ENCODE measurements at regions not wholly inside any gene's neighbourhood (a gene's known extent, or its start where the extent isn't known, plus 50 kb on each side); places are given as distances from the start of the nearest gene placed in this dataset.
"Not testable (repeated sequence)": the region's sequence is repeated elsewhere in the genome, so short reads cannot be mapped to it uniquely, and the experiment has no call there.

GRCh38 chr20:17869295-17869994 lies 99.1 kb downstream of the SNX5 start:
- DNase-seq (no peak), ATAC-seq (ENCODE audit: low read depth) (no peak)
- Mint-ChIP-seq H3K36me3 (no peaks in the 10 kb centered on the region), H3K27me3 (peaks cover 37% of the 10 kb centered on the region), H3K9me3 (no peaks in the 10 kb centered on the region), H3K4me3 (no peak overlapping the region), H3K27ac (no peak overlapping the region), H3K4me1 (peaks cover 8% of the 10 kb centered on the region)
- POLR2A ChIA-PET, result interaction anchor here (0.6 kb wide), 1 partner anchor 11 kb away, joined by 3 read pairs; no protein-coding TSS in a partner anchor

GRCh38 chr20:17868700-17869231 lies 99.8 kb downstream of the SNX5 start:
- no peaks in the 10 kb centered on the region for H3K9me3 Mint-ChIP-seq
- peaks cover 8% of the 10 kb centered on the region for H3K4me1 Mint-ChIP-seq
- H3K4me3 Mint-ChIP-seq, result no peak overlapping the region
- POLR2A ChIA-PET, result no interaction called here
- no peaks in the 10 kb centered on the region for H3K36me3 Mint-ChIP-seq
- H3K27me3 Mint-ChIP-seq, result peaks cover 34% of the 10 kb centered on the region
- H3K27ac Mint-ChIP-seq, result no peak overlapping the region
- ATAC-seq (ENCODE audit: low read depth) (no peak), DNase-seq (no peak)

GRCh38 chr20:17868151-17868550 lies 100.4 kb downstream of the SNX5 start:
- Mint-ChIP-seq H3K27ac (no peak overlapping the region), H3K4me1 (peaks cover 8% of the 10 kb centered on the region), H3K36me3 (no peaks in the 10 kb centered on the region), H3K9me3 (no peaks in the 10 kb centered on the region), H3K27me3 (peaks cover 34% of the 10 kb centered on the region), H3K4me3 (no peak overlapping the region)
- no peak for DNase-seq
- ATAC-seq (ENCODE audit: low read depth), result no peak
- POLR2A ChIA-PET, result no interaction called here

GRCh38 chr20:17867131-17867925 lies 101.3 kb downstream of the SNX5 start:
- Mint-ChIP-seq H3K4me1 (peaks cover 6% of the 10 kb centered on the region), H3K4me3 (no peak overlapping the region), H3K27ac (no peak overlapping the region), H3K27me3 (peaks cover 37% of the 10 kb centered on the region), H3K9me3 (no peaks in the 10 kb centered on the region), H3K36me3 (no peaks in the 10 kb centered on the region)
- no peak for ATAC-seq (ENCODE audit: low read depth)
- POLR2A ChIA-PET, result no interaction called here
- no peak for DNase-seq

GRCh38 chr20:17866234-17867001 lies 102.2 kb downstream of the SNX5 start:
- no peaks in the 10 kb centered on the region for H3K4me1 Mint-ChIP-seq
- no peak overlapping the region for H3K27ac Mint-ChIP-seq
- no peak for DNase-seq
- POLR2A ChIA-PET, result no interaction called here
- peaks cover 37% of the 10 kb centered on the region for H3K27me3 Mint-ChIP-seq
- no peak for ATAC-seq (ENCODE audit: low read depth)
- H3K9me3 Mint-ChIP-seq, result no peaks in the 10 kb centered on the region
- no peak overlapping the region for H3K4me3 Mint-ChIP-seq
- no peaks in the 10 kb centered on the region for H3K36me3 Mint-ChIP-seq

GRCh38 chr20:17863577-17864292 lies 104.9 kb downstream of the SNX5 start:
- no peak for ATAC-seq (ENCODE audit: low read depth)
- no peak overlapping the region for H3K4me3 Mint-ChIP-seq

GRCh38 chr20:17863209-17863576 lies 105.4 kb downstream of the SNX5 start:
- DNase-seq (no peak), ATAC-seq (ENCODE audit: low read depth) (no peak)
- peaks cover 34% of the 10 kb centered on the region for H3K27me3 Mint-ChIP-seq
- peaks cover 22% of the 10 kb centered on the region for H3K4me1 Mint-ChIP-seq
- POLR2A ChIA-PET, result no interaction called here
- no peaks in the 10 kb centered on the region for H3K36me3 Mint-ChIP-seq
- no peaks in the 10 kb centered on the region for H3K9me3 Mint-ChIP-seq
- no peak overlapping the region for H3K27ac Mint-ChIP-seq
- no peak overlapping the region for H3K4me3 Mint-ChIP-seq

More at GRCh38 chr20:17863577-17864292, 104.9 kb downstream of the SNX5 start:
- no peak for DNase-seq
- POLR2A ChIA-PET, result no interaction called here
- H3K9me3 Mint-ChIP-seq, result no peaks in the 10 kb centered on the region
- no peak overlapping the region for H3K27ac Mint-ChIP-seq
- H3K27me3 Mint-ChIP-seq, result peaks cover 39% of the 10 kb centered on the region
- no peaks in the 10 kb centered on the region for H3K36me3 Mint-ChIP-seq
- peaks cover 17% of the 10 kb centered on the region for H3K4me1 Mint-ChIP-seq

GRCh38 chr20:17862171-17862570 lies 106.4 kb downstream of the SNX5 start:
- Mint-ChIP-seq H3K4me3 (no peak overlapping the region), H3K27ac (no peak overlapping the region), H3K27me3 (peaks cover 31% of the 10 kb centered on the region), H3K9me3 (no peaks in the 10 kb centered on the region), H3K4me1 (peaks cover 28% of the 10 kb centered on the region), H3K36me3 (no peaks in the 10 kb centered on the region)
- DNase-seq (no peak), ATAC-seq (ENCODE audit: low read depth) (no peak)
- POLR2A ChIA-PET, result no interaction called here

GRCh38 chr20:17861620-17862019 lies 107.0 kb downstream of the SNX5 start:
- DNase-seq; ATAC-seq (ENCODE audit: low read depth); POLR2A ChIA-PET; H3K36me3 Mint-ChIP-seq; H3K9me3 Mint-ChIP-seq; H3K4me3 Mint-ChIP-seq; H3K27ac Mint-ChIP-seq: not testable (repeated sequence)
- Mint-ChIP-seq H3K4me1 (peaks cover 32% of the 10 kb centered on the region), H3K27me3 (peaks cover 29% of the 10 kb centered on the region)

- peak overlapping the region; percentile 17 for H3K4me3 Mint-ChIP-seq
- POLR2A ChIA-PET, result no interaction called here
- ATAC-seq (ENCODE audit: low read depth) (no peak), DNase-seq (no peak)
- peaks cover 39% of the 10 kb centered on the region for H3K4me1 Mint-ChIP-seq
- no peaks in the 10 kb centered on the region for H3K9me3 Mint-ChIP-seq
- H3K27me3 Mint-ChIP-seq, result peaks cover 24% of the 10 kb centered on the region
- H3K36me3 Mint-ChIP-seq, result no peaks in the 10 kb centered on the region
- H3K27ac Mint-ChIP-seq, result peak overlapping the region; percentile 17
Observed at GRCh38 chr20:17860301-17861197, 108.0 kb downstream of the SNX5 start.

GRCh38 chr20:17859616-17860232 lies 108.9 kb downstream of the SNX5 start:
- H3K9me3 Mint-ChIP-seq, result no peaks in the 10 kb centered on the region
- H3K27ac Mint-ChIP-seq, result peak overlapping the region; percentile 41
- peak overlapping the region; percentile 42 for H3K4me3 Mint-ChIP-seq
- no peaks in the 10 kb centered on the region for H3K36me3 Mint-ChIP-seq
- H3K27me3 Mint-ChIP-seq, result peaks cover 24% of the 10 kb centered on the region
- ATAC-seq (ENCODE audit: low read depth) (peak; percentile 90), DNase-seq (peak; percentile 64)
- peaks cover 39% of the 10 kb centered on the region for H3K4me1 Mint-ChIP-seq
- POLR2A ChIA-PET, result interaction anchor here (1.3 kb wide), 1 partner anchor 14 kb away, joined by 3 read pairs; no protein-coding TSS in a partner anchor
